Cerebellar nuclear complex (tissue), 1 donor: ENCODE measurements at regions not wholly inside any gene's neighbourhood (a gene's known extent, or its start where the extent isn't known, plus 50 kb on each side); places are given as distances from the start of the nearest gene placed in this dataset.

Source experiments
- DNase-seq, 2 experiments: peaks; one replicate each; lab custom pipeline; 2025; lab: John Stamatoyannopoulos, UW

GRCh38 chr2:58954880-58955385 is 713.8 kb upstream of the FANCL start:
- no peak for DNase-seq

DNA sequence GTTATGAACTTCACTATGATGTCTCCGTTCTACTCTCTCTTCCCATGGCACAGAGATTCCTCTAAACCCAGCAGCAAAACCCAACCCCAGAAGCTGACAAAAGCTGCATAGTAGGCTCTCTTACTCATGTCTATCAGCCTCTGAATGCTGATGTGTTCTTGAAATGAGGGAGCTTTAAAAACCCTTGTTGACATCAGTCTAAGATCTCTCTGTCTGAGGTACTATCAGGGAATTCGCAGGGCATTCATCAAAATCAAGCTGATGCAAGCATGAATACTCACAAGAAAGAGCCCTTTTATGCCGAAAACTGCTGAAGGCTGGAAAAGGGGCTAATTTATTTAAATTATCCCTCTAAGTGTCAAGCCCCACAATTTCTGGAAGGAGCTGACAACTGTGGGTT is 710.6 kb upstream of the FANCL start:
- no peak for DNase-seq

DNA sequence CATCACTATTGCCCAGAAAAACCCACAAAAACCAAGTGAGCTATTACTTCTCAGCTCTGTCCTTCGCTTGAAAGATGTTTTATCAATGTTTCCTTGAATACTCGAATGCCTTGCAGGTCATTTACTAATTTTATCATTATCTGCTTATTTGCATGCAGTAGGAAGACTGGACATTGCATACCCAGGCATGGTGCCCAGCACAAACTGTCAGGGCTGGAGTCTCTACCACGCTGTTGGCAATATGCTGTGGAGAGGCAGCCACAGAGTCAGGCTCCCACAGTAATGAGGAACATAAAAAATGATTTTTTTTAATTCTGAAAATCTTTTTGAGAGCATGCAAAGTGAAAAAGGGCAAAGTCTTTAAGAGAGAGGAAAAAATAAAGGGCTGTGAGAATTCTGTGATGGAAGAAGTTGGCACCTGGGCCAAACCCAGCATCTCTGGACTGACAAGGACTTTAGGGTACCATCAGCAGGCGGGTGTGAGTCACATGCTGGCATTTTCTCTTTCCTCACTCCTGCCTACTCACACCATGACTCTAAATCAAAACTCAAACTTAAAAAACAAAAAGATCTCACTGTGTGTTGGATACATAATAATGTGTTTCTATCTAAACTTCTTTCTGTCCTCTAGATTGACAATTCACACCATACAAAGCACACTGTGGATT is 709.8 kb upstream of the FANCL start:
- no peak for DNase-seq

DNA sequence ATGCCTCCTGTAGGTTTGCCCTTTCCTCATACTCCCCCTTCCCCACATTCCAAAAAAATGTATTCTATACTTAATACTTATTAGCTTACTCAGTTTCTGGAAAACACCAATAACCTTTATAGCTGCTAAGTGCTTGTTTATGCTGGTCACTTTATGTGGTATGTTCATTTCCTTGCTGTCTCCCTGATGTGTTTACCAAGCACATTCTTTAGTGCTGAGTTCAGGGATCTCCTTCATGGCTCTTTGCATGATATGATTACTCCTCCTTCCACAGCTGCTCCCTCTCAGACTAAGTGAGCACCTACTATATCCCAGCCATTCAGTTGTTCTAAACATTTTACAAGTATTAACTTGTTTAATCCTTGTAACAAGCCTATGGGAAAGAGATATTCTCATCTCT is 698.3 kb upstream of the FANCL start:
- no peak for DNase-seq

- no peak for DNase-seq
Observed at GRCh38 chr2:58938988-58939387, 697.9 kb upstream of the FANCL start.

- DNase-seq = no peak
Observed at GRCh38 chr2:58932801-58933200, 691.7 kb upstream of the FANCL start.

DNA sequence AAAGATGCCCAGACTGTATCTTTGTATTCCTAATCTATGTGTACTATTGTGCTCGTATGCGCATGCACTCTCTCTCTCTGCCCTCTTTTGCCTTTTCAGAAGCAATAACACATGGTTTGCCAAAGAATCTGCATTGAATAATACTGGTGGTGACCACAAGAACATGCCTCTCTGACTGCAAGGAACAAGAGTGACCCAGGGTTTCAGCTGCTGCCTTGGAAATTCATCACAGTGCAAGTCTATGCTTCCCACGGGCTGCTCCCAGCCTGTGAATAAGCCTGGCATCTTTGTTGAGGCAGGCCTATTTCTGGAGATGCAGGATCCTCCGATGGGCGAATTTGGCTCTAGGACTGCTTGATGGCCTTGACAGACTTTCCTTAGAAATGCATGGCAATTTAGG is 689.4 kb upstream of the FANCL start:
- no peak for DNase-seq

- no peak for DNase-seq
Observed at GRCh38 chr2:58928973-58929372, 687.8 kb upstream of the FANCL start.

GRCh38 chr2:58928391-58928790 is 687.3 kb upstream of the FANCL start:
- DNase-seq = no peak

- no peak for DNase-seq
Observed at GRCh38 chr2:58926112-58926511, 685.0 kb upstream of the FANCL start.

DNA sequence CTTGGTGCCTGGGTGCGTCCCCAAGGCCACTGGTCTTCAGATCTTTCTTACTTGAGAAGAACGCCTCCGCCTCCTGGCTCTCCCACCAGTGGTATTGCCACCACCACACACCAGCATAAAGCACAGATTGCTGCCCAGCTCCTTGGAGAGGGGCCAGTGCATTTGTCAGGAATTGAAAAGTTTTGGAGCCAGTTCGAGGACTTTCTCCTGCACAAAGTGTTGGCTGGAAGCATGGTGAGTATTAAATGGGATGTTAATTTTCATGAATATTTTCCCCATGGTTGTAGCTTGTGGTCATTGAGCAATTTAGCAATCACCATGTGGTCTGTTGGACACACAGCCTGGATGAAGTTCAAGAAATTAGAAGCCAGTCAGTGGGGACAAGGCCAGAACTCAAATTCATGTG is 684.6 kb upstream of the FANCL start:
- DNase-seq = no peak

DNA sequence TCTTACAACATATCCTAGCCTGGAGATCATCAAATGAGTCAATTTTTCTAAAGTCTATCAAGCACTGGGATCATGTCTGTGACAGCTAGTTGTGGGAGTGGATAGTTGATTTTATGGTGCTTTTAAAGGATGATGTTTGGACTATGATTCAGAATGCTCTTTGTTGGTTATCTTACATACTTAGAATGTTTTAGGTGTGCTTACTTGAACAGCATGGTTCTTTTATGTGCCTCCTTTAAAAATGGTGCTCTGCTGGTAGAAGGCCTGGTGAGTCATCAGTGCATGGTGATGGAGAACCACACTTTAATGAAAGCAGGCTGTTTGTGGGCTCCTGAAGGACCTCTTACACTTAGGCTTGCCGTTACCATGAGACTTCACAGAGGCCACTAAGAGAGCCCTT is 682.7 kb upstream of the FANCL start:
- no peak for DNase-seq

GRCh38 chr2:58922245-58922644 is 681.1 kb upstream of the FANCL start:
- no peak for DNase-seq

- no peak for DNase-seq
Observed at GRCh38 chr2:58921676-58922075, 680.6 kb upstream of the FANCL start.

- no peak for DNase-seq
Observed at GRCh38 chr2:58920001-58920400, 678.9 kb upstream of the FANCL start.

DNA sequence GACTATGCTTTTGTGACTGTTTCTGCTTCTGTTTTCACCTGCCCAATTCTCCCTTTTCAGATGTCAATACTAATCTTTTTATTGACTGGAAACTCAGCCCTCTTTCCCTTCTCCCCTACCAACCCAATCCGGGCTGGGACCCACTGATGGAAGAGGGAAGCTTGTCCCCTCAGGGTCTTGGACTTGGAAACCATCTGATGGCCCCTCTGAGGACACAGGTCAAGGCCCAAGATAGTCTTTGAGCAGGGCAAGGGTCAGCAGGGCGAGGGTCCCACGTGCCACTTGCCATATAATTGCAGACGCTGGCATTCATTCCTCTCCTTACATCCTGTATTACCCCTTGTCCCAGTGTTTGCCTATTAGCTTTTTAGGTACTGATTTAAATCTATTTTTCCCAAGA is 678.2 kb upstream of the FANCL start:
- DNase-seq = no peak

DNA sequence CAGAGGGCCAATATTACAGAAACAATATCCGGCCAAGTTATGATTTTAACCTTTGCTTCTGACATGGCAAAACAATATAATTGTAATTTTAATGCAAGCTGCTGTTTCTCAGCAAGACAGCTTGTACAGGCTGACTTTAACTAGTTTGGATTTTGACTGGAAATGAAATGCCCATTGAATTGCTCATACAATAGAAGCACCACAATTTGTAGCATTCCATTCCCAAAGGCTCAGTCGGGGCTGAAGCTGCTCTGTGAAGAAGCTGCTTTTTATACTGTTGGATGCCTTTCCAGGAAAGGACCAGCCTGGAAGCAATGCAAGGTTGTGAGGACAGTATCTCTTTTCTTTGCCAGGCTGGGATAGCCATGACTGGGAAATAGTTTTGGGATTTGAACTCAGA is 677.0 kb upstream of the FANCL start:
- DNase-seq = no peak

DNA sequence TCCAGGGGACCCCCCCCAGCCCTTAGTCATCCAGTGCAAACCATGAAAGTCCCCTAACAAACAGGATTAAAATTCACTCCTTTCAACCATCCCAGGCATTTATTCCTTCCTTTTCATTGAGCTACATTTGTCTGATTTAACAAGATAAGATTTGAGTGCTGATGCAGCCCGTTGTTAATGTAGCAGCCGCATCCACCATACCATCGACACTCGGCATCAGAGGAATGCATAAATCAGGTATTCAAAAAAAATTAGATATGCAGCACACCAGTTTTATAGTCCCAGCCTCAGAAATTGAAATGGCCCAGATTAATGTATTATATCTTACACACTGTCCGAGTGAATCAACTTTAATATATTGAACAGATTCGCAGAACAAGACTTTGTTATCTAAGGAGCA is 676.5 kb upstream of the FANCL start:
- no peak for DNase-seq

DNA sequence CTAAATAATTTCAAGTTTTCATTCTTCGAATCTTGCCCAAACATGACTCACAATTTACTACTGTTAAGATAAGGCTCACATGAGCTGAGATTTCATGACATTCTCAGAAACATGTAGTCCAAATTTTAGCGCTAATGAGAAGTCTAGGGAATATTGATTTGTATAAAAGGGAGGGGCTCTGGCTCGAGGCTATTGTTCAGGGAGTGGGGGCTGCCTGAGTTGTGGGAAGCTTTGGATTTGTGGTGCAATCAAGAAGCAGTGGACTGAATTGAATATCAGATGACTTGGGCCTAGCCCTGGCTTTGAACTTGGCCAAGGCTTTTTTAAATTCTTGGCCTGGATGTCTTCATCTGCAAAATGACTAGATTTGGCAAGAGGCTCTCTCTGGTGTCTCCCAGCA is 674.9 kb upstream of the FANCL start:
- DNase-seq = no peak

DNA sequence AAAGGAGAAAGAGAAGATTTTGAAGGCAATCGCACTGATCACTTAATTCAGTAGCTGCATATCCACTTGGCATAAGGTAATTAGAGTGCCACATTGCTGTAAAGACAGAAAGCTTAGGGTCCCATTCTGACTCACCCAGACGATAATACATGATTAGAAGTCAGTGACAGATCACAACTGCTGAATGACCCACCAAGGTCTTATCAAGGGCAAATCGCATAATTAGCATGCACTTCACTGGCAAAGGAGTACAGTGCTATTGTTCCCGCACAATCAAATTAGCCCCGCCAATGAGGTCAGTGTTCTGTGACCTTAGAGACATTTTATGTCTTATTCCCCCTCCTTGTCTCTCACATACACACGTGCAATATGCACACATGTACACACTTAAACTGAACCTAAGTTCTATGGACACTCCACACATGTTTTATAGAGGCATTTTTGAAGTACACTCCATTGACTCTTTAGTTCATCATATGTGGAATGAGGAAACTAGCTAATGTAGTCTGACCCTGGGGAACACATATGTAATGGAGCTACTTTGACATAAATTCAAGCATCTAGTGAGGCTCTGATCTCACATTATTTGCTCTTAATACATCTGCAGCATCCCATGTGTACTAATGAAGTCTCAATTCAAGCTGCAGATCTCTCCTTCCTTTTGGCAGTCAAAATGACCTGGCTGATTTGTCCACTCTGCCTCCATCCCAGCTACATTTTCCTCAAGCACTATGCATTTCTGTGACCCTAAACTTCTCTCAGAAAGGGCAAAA is 673.8 kb upstream of the FANCL start:
- no peak for DNase-seq

GRCh38 chr2:58913082-58913726 is 672.1 kb upstream of the FANCL start:
- no peak for DNase-seq

DNA sequence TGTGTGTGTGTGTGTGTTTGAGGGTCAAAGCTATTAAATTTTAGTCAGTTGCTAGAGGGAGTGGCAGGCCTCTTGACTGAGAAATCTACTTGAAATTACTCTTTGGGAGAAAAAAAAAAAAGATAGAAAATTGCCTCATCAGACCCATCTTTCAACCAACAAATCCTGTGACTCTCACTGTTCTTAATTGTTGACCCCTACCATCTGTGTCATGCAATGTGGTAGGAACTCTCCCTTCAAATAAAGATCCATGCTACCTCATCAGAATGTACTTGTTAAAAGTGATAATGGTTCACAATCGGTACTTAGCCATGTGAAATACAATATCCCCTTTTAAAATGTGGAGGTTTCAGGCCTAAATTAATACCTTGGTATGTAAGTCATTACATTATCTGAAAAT is 670.8 kb upstream of the FANCL start:
- DNase-seq = no peak

DNA sequence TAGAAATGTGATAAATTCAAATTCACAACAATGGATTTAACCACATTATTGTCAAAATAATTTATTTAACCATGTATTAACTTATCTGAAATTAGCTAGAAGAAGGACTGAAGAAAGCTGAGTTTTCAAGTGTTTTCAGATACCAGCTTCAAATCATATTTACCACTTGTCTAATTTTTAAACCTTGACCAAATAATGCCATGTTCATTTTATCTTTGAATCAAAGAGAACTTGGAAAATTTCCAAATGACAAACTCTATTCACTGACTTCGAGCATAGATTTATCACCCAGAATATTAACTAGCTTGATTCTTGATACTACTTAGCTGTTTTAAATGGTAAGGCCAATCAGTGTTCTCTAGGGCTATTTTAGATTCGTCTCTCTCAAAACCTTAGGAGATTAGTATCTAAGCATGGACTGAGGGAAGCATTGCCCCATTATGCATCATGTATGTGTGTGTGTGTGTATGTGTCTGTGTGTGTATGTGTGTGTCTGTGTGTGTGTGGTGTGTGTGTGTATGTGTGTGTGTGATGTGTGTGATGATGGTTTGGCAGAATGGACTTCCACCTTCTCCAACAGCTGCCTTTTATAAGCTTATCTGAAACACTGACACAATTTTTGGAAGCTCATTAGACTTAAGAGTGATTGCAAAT is 667.5 kb upstream of the FANCL start:
- DNase-seq = no peak
